Endodermal cell (in vitro differentiated cells): ENCODE measurements at regions not wholly inside any gene's neighbourhood (a gene's known extent, or its start where the extent isn't known, plus 50 kb on each side); places are given as distances from the start of the nearest gene placed in this dataset.

Source experiments
- DNase-seq: peaks from one replicate; pipeline ENCODE4 v3.0.0-alpha.2; 2017
- H3K27ac ChIP-seq: 2 replicates; pipeline ENCODE4 v1.5.1; 2013; ENCODE audit warnings: mild to moderate bottlenecking, low read depth, low read length, moderate library complexity
- H3K27me3 ChIP-seq: 2 replicates; pipeline ENCODE4 v1.6.1; 2013; ENCODE audit warnings: mild to moderate bottlenecking, low read length, moderate library complexity; ENCODE audit not compliant: insufficient read depth, control insufficient read depth, poor library complexity, severe bottlenecking
- H3K36me3 ChIP-seq: 2 replicates; pipeline ENCODE4 v1.7.0; 2013; ENCODE audit warnings: mild to moderate bottlenecking, low read length, moderate library complexity; ENCODE audit not compliant: control insufficient read depth, insufficient read depth
- H3K4me1 ChIP-seq: one replicate; pipeline ENCODE4 v1.7.0; 2013; ENCODE audit warnings: low read length; ENCODE audit not compliant: control insufficient read depth, insufficient read depth
- H3K4me3 ChIP-seq: 2 replicates; pipeline ENCODE4 v1.5.1; 2013; ENCODE audit warnings: mild to moderate bottlenecking, low read length, moderate library complexity
- H3K9ac ChIP-seq: 2 replicates; pipeline ENCODE4 v1.6.1; 2013; ENCODE audit warnings: mild to moderate bottlenecking, low read length, moderate library complexity; ENCODE audit not compliant: poor library complexity, severe bottlenecking; ENCODE audit errors: extremely low read depth
- H3K9me3 ChIP-seq: 2 replicates; pipeline ENCODE4 v1.6.1; 2013; ENCODE audit warnings: mild to moderate bottlenecking, low read length, moderate library complexity; ENCODE audit not compliant: control insufficient read depth
- H3K27ac Mint-ChIP-seq: 2 replicates; pipeline ENCODE4 v1.8.0; 2020; ENCODE audit warnings: mixed read lengths
- H3K27me3 Mint-ChIP-seq: 2 replicates; pipeline ENCODE4 v1.8.0; 2021; ENCODE audit warnings: mild to moderate bottlenecking, mixed read lengths; ENCODE audit not compliant: insufficient read depth
- H3K36me3 Mint-ChIP-seq: 2 replicates; pipeline ENCODE4 v1.8.0; 2020; ENCODE audit warnings: low read depth, mixed read lengths
- H3K4me1 Mint-ChIP-seq: 2 replicates; pipeline ENCODE4 v1.8.0; 2020; ENCODE audit warnings: mixed read lengths
- H3K4me3 Mint-ChIP-seq: 2 replicates; pipeline ENCODE4 v1.8.0; 2020; ENCODE audit warnings: mild to moderate bottlenecking, moderate library complexity, mixed read lengths
- H3K9me3 Mint-ChIP-seq: 2 replicates; pipeline ENCODE4 v1.8.0; 2020; ENCODE audit warnings: mild to moderate bottlenecking, mixed read lengths
- CTCF ChIP-seq: fragments of 200-600 bp; sonication (generic); conservative IDR thresholded peaks from 2 replicates; pipeline ENCODE4 v1.5.0; 2021; ENCODE audit warnings: antibody characterized with exemption, mild to moderate bottlenecking
- WGBS, 2 experiments: methylation state at CpG; one replicate each; pipeline versions ENCODE4 v1.1.5 to v1.1.7; 2013; ENCODE audit warnings: missing lambda C conversion rate in 2 of 2, mixed read lengths in 1 of 2; ENCODE audit not compliant: insufficient coverage in 1 of 2, insufficient read length in 1 of 2; 5-methylcytosine and 5-hydroxymethylcytosine counted together

- Mint-ChIP-seq H3K9me3 (no peaks in the 10 kb centered on the region), H3K36me3 (no peaks in the 10 kb centered on the region), H3K4me3 (no peak overlapping the region), H3K4me1 (peaks cover 11% of the 10 kb centered on the region), H3K27ac (no peak overlapping the region), H3K27me3 (peaks cover 3% of the 10 kb centered on the region)
- no peaks in the 10 kb centered on the region for H3K36me3 ChIP-seq
- no peak overlapping the region for H3K27ac ChIP-seq
- H3K4me1 ChIP-seq = peaks cover 3% of the 10 kb centered on the region
- no peak overlapping the region for H3K9ac ChIP-seq
- H3K27me3 ChIP-seq = no peaks in the 10 kb centered on the region
- 95% methylated on average over 1 of the region's 1 CpG; no CpG with 5 or more reads in 1 of the 2 experiments for WGBS, 2 experiments
- H3K9me3 ChIP-seq = no peaks in the 10 kb centered on the region
- DNase-seq = no peak
- H3K4me3 ChIP-seq = no peak overlapping the region
- no peak for TF ChIP-seq CTCF
These were observed 81.4 kb upstream of the EEPD1 start for GRCh38 chr7:36071605-36072004.

GRCh38 chr7:36072620-36073019 lies 80.4 kb upstream of the EEPD1 start:
- no peak for DNase-seq
- no peak overlapping the region for H3K4me3 ChIP-seq
- H3K9me3 ChIP-seq = no peaks in the 10 kb centered on the region
- H3K27ac ChIP-seq = no peak overlapping the region
- no peaks in the 10 kb centered on the region for H3K36me3 Mint-ChIP-seq
- H3K4me1 Mint-ChIP-seq = peaks cover 11% of the 10 kb centered on the region
- TF ChIP-seq CTCF = no peak
- no peaks in the 10 kb centered on the region for H3K36me3 ChIP-seq
- H3K27me3 Mint-ChIP-seq = peaks cover 3% of the 10 kb centered on the region
- no peaks in the 10 kb centered on the region for H3K9me3 Mint-ChIP-seq
- 98 to 100% methylated on average over 4 of the region's 4 CpGs for WGBS, 2 experiments
- no peak overlapping the region for H3K9ac ChIP-seq
- H3K27ac Mint-ChIP-seq = no peak overlapping the region
- H3K27me3 ChIP-seq = no peaks in the 10 kb centered on the region
- H3K4me1 ChIP-seq = peaks cover 3% of the 10 kb centered on the region
- H3K4me3 Mint-ChIP-seq = no peak overlapping the region

- Histone ChIP-seq H3K27me3 (no peaks in the 10 kb centered on the region), H3K9ac (no peak overlapping the region), H3K4me3 (no peak overlapping the region), H3K36me3 (no peaks in the 10 kb centered on the region), H3K4me1 (peaks cover 12% of the 10 kb centered on the region), H3K9me3 (no peaks in the 10 kb centered on the region), H3K27ac (no peak overlapping the region)
- Mint-ChIP-seq H3K27ac (no peak overlapping the region), H3K27me3 (peaks cover 3% of the 10 kb centered on the region), H3K4me1 (peaks cover 11% of the 10 kb centered on the region), H3K4me3 (no peak overlapping the region), H3K36me3 (no peaks in the 10 kb centered on the region), H3K9me3 (no peaks in the 10 kb centered on the region)
- DNase-seq = no peak
- TF ChIP-seq CTCF = no peak
These were observed 77.5 kb upstream of the EEPD1 start for GRCh38 chr7:36075561-36075960.
